ENCODE measurements at regions not wholly inside any gene's neighbourhood (a gene's known extent, or its start where the extent isn't known, plus 50 kb on each side); places are given as distances from the start of the nearest gene placed in this dataset.

DNA sequence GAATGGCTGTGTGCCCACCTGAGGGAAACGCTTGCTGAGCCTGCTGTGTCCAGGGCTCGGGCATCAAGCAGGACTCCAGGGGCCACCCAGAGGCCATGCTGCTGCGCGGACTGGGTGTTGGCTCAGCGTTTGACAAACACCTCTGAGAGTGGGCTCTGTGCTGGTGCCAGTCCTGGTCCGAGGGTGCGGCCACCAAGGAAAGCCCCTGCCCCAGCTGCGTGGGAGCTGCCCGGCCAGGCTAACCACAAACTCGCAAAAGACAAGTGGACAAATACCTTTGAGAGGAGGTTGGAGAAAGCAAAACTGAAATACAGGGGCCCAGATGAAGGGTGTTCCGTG, 65.6 kb upstream of the TTC34 start:
- peaks cover 71% of the 10 kb centered on the region for H3K9me3 ChIP-seq (ENCODE audit: insufficient read depth, low read depth, low read length)
- no peak overlapping the region for H3K4me3 ChIP-seq (ENCODE audit: low read length)
- no peaks in the 10 kb centered on the region for H3K4me1 ChIP-seq (ENCODE audit: insufficient read depth, low read length)
- no peaks in the 10 kb centered on the region for H3K27me3 ChIP-seq (ENCODE audit: insufficient read depth, low read length)
- no peaks in the 10 kb centered on the region for H3K36me3 ChIP-seq (ENCODE audit: insufficient read depth, low read length)
- no peak overlapping the region for H3K27ac ChIP-seq (ENCODE audit: low read depth, low read length)
- no peak overlapping the region for H3K9ac ChIP-seq (ENCODE audit: low read depth, low read length)
- 88% methylated on average over 11 of the region's 11 CpGs for WGBS

DNA sequence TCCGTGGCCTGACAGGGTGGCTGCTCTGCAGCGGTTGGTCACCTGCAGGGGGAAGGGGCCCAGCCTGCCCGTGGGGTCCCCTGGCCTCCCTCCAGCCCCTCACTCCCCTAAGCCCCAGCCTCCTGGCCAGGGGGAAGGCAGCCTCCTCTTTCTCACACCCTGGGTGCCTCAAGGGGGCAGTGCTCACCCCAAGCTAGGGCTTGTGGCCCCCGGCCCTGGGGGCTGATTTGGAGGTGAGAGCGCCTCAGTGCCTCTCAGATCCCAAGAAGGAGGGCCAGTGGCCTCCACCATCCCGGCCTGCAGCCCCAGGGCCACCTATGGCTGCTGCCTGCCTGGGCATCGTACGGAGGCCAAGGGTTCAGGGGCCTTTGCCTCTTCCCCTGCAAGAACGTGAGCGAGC, 66.4 kb upstream of the TTC34 start:
- Histone ChIP-seq H3K4me1 (ENCODE audit: insufficient read depth, low read length) (no peaks in the 10 kb centered on the region), H3K9ac (ENCODE audit: low read depth, low read length) (no peak overlapping the region), H3K9me3 (ENCODE audit: insufficient read depth, low read depth, low read length) (peaks cover 68% of the 10 kb centered on the region), H3K36me3 (ENCODE audit: insufficient read depth, low read length) (no peaks in the 10 kb centered on the region), H3K4me3 (ENCODE audit: low read length) (no peak overlapping the region), H3K27me3 (ENCODE audit: insufficient read depth, low read length) (no peaks in the 10 kb centered on the region), H3K27ac (ENCODE audit: low read depth, low read length) (no peak overlapping the region)
- 80% methylated on average over 10 of the region's 10 CpGs for WGBS

DNA sequence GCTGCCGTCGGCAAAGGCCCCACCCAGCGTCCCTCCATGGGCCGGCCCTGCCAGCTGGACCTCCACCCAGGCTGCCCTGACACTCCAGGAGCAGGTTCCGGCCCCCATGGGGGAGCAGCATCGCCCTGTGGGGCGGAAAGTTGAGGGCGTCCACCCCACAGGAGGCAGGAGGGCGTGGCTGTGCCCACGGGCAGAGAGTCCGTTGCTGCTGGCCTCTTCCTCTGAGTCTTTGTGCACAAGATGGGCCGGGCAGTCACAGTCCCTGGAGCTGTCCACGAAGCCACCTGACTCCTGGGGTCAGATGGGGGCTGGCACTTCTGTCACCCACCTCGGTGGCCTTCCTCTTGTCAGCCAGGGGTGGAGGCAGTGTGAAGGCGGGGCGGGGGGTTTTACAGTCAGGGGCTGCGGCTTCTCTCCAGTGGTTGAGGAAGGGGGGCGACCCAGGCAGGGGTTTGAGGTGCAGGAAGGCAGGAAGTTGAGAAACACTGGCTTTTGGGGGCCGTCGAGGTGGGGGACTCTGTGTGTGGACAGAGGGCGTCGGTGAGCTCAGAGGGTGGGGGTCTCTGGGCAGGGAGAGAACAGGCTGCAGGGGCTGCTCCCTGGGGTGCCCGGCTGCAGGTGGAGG, 67.2 kb upstream of the TTC34 start:
- peaks cover 75% of the 10 kb centered on the region for H3K9me3 ChIP-seq (ENCODE audit: insufficient read depth, low read depth, low read length)
- 83% methylated on average over 23 of the region's 23 CpGs for WGBS
- no peaks in the 10 kb centered on the region for H3K36me3 ChIP-seq (ENCODE audit: insufficient read depth, low read length)
- no peak overlapping the region for H3K4me3 ChIP-seq (ENCODE audit: low read length)
- no peak overlapping the region for H3K9ac ChIP-seq (ENCODE audit: low read depth, low read length)
- no peak overlapping the region for H3K27ac ChIP-seq (ENCODE audit: low read depth, low read length)
- H3K27me3 ChIP-seq (ENCODE audit: insufficient read depth, low read length): no peaks in the 10 kb centered on the region
- H3K4me1 ChIP-seq (ENCODE audit: insufficient read depth, low read length): no peaks in the 10 kb centered on the region

DNA sequence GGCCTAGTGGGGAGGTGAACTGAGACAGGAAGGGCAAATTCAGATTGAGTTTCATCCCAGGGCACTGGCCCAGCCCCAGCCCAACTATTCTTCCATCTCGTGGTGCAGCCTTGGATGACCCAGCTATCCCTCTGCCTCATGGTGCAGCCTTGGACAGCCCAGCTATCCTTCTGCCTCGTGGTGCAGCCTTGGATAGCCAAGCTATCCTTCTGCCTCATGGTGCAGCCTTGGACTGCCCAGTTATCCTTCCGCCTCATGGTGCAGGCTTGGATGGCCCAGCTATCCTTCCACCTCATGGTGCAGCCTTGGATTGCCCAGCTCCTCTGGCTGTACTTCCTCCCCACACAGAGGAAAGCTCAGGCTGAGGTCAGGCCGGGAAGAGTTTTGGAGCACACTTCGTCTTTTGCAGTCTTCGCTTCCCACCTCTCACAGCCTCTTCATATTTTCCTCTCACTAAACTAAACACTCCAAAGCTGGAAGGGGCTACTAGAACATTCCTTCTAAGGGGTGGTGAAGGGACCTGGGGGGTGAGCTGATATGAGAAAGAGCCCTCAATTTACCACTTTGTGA, 69.8 kb upstream of the TTC34 start:
- Histone ChIP-seq H3K4me3 (ENCODE audit: low read length) (no peak overlapping the region), H3K9me3 (ENCODE audit: insufficient read depth, low read depth, low read length) (peaks cover 83% of the 10 kb centered on the region), H3K27ac (ENCODE audit: low read depth, low read length) (no peak overlapping the region), H3K4me1 (ENCODE audit: insufficient read depth, low read length) (no peaks in the 10 kb centered on the region), H3K9ac (ENCODE audit: low read depth, low read length) (no peak overlapping the region), H3K36me3 (ENCODE audit: insufficient read depth, low read length) (no peaks in the 10 kb centered on the region), H3K27me3 (ENCODE audit: insufficient read depth, low read length) (no peaks in the 10 kb centered on the region)
- WGBS: 81% methylated on average over 6 of the region's 6 CpGs

DNA sequence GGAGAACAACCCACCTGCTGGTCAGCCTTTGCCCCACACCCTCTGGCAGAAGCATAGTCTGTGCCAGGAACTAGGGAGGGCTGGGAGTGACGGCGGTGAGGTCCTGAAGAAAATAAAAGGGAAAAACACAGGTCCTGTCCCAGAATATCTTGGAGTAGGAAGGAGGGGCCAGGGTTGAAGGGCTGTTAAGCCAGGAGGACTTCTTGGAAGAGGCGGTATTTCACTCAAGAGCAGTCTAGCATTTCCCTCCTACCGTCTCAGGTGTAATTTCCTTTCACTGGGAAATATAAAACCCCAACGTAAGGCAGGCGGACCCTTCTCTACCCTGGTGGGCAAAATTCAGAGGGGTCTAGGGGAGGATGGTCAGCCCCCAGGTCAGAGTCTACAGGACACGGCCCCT, 72.7 kb upstream of the TTC34 start:
- Histone ChIP-seq H3K4me3 (ENCODE audit: low read length) (no peak overlapping the region), H3K27me3 (ENCODE audit: insufficient read depth, low read length) (no peaks in the 10 kb centered on the region), H3K4me1 (ENCODE audit: insufficient read depth, low read length) (no peaks in the 10 kb centered on the region), H3K36me3 (ENCODE audit: insufficient read depth, low read length) (no peaks in the 10 kb centered on the region), H3K9me3 (ENCODE audit: insufficient read depth, low read depth, low read length) (peaks cover 91% of the 10 kb centered on the region), H3K27ac (ENCODE audit: low read depth, low read length) (no peak overlapping the region), H3K9ac (ENCODE audit: low read depth, low read length) (no peak overlapping the region)
- 91% methylated on average over 7 of the region's 7 CpGs for WGBS

DNA sequence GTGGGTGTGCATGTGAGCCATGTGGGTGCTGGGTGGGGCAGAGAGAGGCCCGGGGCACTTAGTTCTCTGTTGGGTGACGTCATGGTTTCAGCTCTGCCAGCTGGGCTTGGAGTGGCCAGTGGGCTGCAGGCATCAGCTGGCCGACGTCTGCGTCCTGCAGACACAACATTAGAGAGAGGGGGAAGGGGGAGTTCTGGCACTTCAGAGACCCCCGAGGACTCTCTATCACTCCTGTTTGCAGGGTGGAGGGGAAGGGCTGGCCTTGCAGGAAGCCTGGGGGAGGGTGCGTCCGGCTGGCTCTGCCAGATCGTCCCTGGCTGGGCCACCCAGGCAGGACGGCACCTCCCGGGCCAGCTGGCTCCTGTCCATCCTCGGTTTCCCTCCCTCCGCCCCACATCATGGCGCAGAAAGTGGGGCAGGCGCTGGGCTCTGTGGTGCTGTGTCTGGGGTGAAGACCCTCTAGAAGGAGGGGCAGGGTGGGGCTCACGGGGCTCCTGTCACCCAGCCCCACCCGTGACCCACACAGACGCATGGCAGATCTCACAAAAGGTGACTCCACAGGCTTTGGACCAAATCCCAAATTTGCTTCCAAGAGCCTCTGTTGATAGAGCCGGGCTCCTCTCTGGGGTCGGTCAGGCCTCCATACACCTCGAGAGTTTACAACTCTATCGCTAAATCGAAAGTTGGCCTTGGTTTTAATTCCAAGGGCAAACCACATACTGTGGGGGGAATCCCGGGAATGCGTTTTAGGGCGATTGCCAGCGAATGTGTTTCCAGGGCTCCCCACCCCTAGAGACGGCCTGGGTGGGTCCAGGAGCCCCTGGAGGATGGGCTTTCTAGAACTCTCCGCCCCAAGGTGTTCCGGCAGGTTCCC, 73.4 kb upstream of the TTC34 start:
- 92% methylated on average over 30 of the region's 30 CpGs for WGBS
- Histone ChIP-seq H3K4me1 (ENCODE audit: insufficient read depth, low read length) (no peaks in the 10 kb centered on the region), H3K9ac (ENCODE audit: low read depth, low read length) (no peak overlapping the region), H3K27me3 (ENCODE audit: insufficient read depth, low read length) (no peaks in the 10 kb centered on the region), H3K9me3 (ENCODE audit: insufficient read depth, low read depth, low read length) (peaks cover 92% of the 10 kb centered on the region), H3K36me3 (ENCODE audit: insufficient read depth, low read length) (no peaks in the 10 kb centered on the region), H3K4me3 (ENCODE audit: low read length) (no peak overlapping the region), H3K27ac (ENCODE audit: low read depth, low read length) (no peak overlapping the region)

DNA sequence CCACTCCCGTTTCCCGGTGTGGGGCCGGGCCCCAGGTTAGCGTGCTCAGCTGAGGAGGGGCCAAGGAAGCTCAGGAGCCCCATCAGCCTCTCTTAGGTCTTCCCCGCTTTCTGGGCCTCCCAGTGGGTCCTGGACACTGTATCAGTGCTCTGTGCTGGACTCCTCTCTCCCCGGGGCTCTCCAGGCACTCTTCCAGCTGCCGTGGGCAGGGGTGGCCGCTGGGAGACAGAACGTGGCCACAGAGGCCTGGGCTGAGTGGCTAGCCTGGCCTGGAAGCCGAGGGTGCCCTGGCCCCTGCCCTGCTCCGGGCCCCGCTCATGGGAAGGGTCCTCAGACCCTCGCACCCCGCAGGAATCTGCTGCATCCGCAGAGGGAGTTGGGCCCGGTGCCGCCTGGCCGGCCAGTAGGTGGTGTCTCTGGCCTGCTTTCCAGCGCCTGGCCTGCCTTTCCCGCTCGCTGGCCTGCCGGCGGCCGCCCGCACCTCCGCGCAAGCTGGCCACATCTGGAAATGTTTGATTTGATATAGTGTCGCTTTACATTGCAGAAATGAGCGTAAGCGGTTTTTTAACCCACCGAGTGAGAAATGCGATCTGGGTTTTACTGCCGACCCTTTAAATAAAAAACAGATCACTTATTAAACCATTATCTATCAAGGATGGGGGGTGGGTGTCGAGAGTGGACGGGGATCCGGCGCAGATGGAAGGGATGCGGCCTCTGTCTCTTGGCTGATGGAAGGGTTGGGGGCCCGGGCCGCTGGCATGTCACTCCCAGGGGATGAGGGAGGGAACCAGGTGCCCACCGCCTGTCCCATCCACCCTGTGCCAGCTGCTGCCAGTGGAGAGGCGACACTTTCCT, 74.4 kb upstream of the TTC34 start:
- Histone ChIP-seq H3K27ac (ENCODE audit: low read depth, low read length) (no peak overlapping the region), H3K36me3 (ENCODE audit: insufficient read depth, low read length) (no peaks in the 10 kb centered on the region), H3K27me3 (ENCODE audit: insufficient read depth, low read length) (no peaks in the 10 kb centered on the region), H3K4me1 (ENCODE audit: insufficient read depth, low read length) (no peaks in the 10 kb centered on the region), H3K9ac (ENCODE audit: low read depth, low read length) (no peak overlapping the region), H3K9me3 (ENCODE audit: insufficient read depth, low read depth, low read length) (peaks cover 93% of the 10 kb centered on the region), H3K4me3 (ENCODE audit: low read length) (no peak overlapping the region)
- 89% methylated on average over 41 of the region's 42 CpGs for WGBS

DNA sequence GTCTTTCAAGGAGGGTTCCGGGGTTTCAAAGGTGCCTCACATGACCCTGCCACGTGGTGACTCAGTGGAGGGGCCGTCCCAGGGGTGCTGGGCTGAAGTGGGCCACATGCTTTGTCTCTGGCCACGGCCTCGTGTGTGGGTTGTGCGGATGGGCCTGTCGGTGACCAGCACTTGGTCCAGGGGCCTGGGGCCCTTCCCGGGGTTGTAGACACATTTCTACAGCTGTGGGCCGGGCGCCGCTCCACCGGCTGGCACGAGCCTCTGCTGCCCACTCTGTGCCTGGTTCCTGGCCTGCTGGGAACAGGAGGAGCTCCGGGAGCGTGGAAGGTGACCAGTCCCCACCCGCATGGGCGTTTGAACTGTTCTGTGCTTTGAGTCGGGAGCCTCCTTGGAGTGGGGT, 75.4 kb upstream of the TTC34 start:
- peaks cover 91% of the 10 kb centered on the region for H3K9me3 ChIP-seq (ENCODE audit: insufficient read depth, low read depth, low read length)
- no peaks in the 10 kb centered on the region for H3K36me3 ChIP-seq (ENCODE audit: insufficient read depth, low read length)
- no peak overlapping the region for H3K4me3 ChIP-seq (ENCODE audit: low read length)
- no peaks in the 10 kb centered on the region for H3K4me1 ChIP-seq (ENCODE audit: insufficient read depth, low read length)
- H3K27ac ChIP-seq (ENCODE audit: low read depth, low read length): no peak overlapping the region
- H3K9ac ChIP-seq (ENCODE audit: low read depth, low read length): no peak overlapping the region
- no peaks in the 10 kb centered on the region for H3K27me3 ChIP-seq (ENCODE audit: insufficient read depth, low read length)
- 86% methylated on average over 18 of the region's 18 CpGs for WGBS

DNA sequence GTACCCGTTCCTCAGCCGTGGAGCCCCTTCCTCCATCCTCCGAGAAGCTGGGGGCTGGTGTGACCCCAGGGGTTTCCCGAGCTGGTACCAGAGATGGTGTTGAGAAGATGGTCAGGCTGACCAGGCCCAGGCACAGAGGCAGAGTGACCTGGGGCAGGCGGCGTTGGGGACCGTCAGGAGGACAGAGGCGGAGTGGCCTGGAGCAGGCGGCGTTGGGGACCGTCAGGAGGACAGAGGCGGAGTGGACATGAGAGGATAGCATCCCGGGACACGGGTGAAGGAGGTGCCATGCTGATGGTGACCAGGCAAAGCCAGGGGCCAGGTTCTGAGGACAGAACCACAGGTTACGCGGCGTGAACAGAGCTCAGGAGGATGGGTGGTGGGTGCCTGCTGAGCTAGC, 75.9 kb upstream of the TTC34 start:
- WGBS: 91% methylated on average over 17 of the region's 17 CpGs
- Histone ChIP-seq H3K9ac (ENCODE audit: low read depth, low read length) (no peak overlapping the region), H3K27me3 (ENCODE audit: insufficient read depth, low read length) (no peaks in the 10 kb centered on the region), H3K4me1 (ENCODE audit: insufficient read depth, low read length) (no peaks in the 10 kb centered on the region), H3K27ac (ENCODE audit: low read depth, low read length) (no peak overlapping the region), H3K36me3 (ENCODE audit: insufficient read depth, low read length) (no peaks in the 10 kb centered on the region), H3K4me3 (ENCODE audit: low read length) (no peak overlapping the region), H3K9me3 (ENCODE audit: insufficient read depth, low read depth, low read length) (peaks cover 91% of the 10 kb centered on the region)

DNA sequence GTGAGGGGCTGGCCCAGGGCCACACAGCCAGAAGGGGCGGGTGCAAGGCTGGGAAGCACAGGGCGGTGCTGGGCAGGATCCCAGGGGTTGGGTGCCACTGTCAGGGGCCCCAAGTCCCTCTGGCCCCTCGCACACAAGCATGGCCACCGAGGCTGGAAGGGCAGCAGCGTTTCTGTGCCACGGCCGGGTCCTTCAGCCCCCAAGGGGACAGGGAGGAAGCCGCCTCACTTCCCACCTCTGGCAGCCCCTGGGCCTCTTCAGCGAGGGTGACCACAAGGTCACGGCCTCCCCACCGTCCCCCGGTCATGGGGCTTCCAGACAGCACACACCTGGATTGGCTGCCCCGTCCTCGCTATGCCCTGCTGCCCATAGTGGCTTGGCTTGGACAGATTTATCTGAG, 77.1 kb upstream of the TTC34 start:
- H3K27me3 ChIP-seq (ENCODE audit: insufficient read depth, low read length): no peaks in the 10 kb centered on the region
- H3K36me3 ChIP-seq (ENCODE audit: insufficient read depth, low read length): no peaks in the 10 kb centered on the region
- 84% methylated on average over 14 of the region's 14 CpGs for WGBS
- no peaks in the 10 kb centered on the region for H3K4me1 ChIP-seq (ENCODE audit: insufficient read depth, low read length)
- no peak overlapping the region for H3K9ac ChIP-seq (ENCODE audit: low read depth, low read length)
- H3K27ac ChIP-seq (ENCODE audit: low read depth, low read length): no peak overlapping the region
- no peak overlapping the region for H3K4me3 ChIP-seq (ENCODE audit: low read length)
- H3K9me3 ChIP-seq (ENCODE audit: insufficient read depth, low read depth, low read length): peaks cover 95% of the 10 kb centered on the region

DNA sequence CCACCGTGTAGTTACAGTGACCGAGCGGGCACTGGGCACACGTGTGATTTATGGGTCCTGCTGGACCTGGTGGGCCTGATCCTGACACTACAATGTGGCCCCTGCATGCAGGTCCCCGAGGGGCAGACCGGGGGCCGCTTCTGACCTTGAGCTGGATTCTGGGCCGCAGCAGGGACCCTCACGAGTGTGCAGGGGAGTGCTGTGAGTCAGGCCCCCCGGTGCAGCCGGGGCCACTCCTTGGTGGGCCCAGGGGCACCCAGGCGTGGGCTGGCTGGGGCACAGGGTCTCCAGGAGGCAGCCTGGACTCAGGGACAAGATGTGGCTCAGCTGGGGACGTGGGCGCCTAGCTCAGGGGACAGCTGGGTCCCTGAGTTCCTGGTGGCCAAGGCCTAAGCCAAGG, 77.5 kb upstream of the TTC34 start:
- H3K36me3 ChIP-seq (ENCODE audit: insufficient read depth, low read length): no peaks in the 10 kb centered on the region
- H3K4me3 ChIP-seq (ENCODE audit: low read length): no peak overlapping the region
- 84% methylated on average over 14 of the region's 14 CpGs for WGBS
- peaks cover 95% of the 10 kb centered on the region for H3K9me3 ChIP-seq (ENCODE audit: insufficient read depth, low read depth, low read length)
- no peak overlapping the region for H3K9ac ChIP-seq (ENCODE audit: low read depth, low read length)
- no peaks in the 10 kb centered on the region for H3K27me3 ChIP-seq (ENCODE audit: insufficient read depth, low read length)
- H3K27ac ChIP-seq (ENCODE audit: low read depth, low read length): no peak overlapping the region
- H3K4me1 ChIP-seq (ENCODE audit: insufficient read depth, low read length): no peaks in the 10 kb centered on the region

Data from HUES64 (cell line).